HEK293 (cell line): ENCODE measurements at regions not wholly inside any gene's neighbourhood (a gene's known extent, or its start where the extent isn't known, plus 50 kb on each side); places are given as distances from the start of the nearest gene placed in this dataset.

ENCODE experiments used
- CTCF ChIA-PET: fragments of 350-600 bp; formaldehyde crosslinking; extraction: SDS; loops from one replicate; lab custom pipeline; 2021; ENCODE audit warnings: antibody characterized with exemption; lab: Yijun Ruan, JAX
- POLR2A ChIA-PET: fragments of 300-600 bp; formaldehyde crosslinking; extraction: SDS; loops from one replicate; lab custom pipeline; 2020; ENCODE audit warnings: antibody characterized with exemption, inconsistent platforms; lab: Yijun Ruan, JAX
- H3K27ac ChIP-seq: fragments of 200-500 bp; sonication (Bioruptor generic); 2 replicates; pipeline ENCODE4 v1.5.1; 2014; ENCODE audit warnings: low read depth, low read length, control low read depth, inconsistent platforms; ENCODE audit errors: extremely low read depth
- H3K36me3 ChIP-seq, 2 experiments: fragments of 200-500 bp in 1 of 2; sonication (Bioruptor generic) in 1 of 2; 1 replicate in 1 of 2; 2 replicates in 1 of 2; pipeline ENCODE4 v1.5.1; 2014 to 2017; ENCODE audit warnings: inconsistent platforms in 2 of 2, low read length in 2 of 2; ENCODE audit not compliant: control insufficient read depth in 2 of 2, insufficient read depth in 1 of 2
- H3K4me1 ChIP-seq: fragments of 200-500 bp; sonication (Bioruptor generic); 2 replicates; pipeline ENCODE4 v1.5.1; 2014; ENCODE audit warnings: mild to moderate bottlenecking, low read length, inconsistent platforms; ENCODE audit not compliant: control insufficient read depth, insufficient read depth
- H3K4me3 ChIP-seq: 2 replicates; pipeline ENCODE4 v1.5.1; 2011; ENCODE audit warnings: low read depth, mild to moderate bottlenecking, control low read depth, low read length, moderate library complexity
- H3K9me3 ChIP-seq: fragments of 200-500 bp; sonication (Bioruptor generic); 2 replicates; pipeline ENCODE4 v1.5.1; 2014; ENCODE audit warnings: low read depth, low read length, inconsistent platforms; ENCODE audit not compliant: control insufficient read depth, insufficient read depth
- BCL11B ChIP-seq: fragments of 450-650 bp; formaldehyde crosslinking; IDR thresholded peaks from 2 replicates; pipeline ENCODE4 v1.5.1; 2016; ENCODE audit warnings: low read depth, missing biosample characterization, missing genetic modification characterization
- RBAK ChIP-seq: fragments of 450-650 bp; formaldehyde crosslinking; IDR thresholded peaks from 2 replicates; pipeline ENCODE4 v1.5.1; 2016; ENCODE audit warnings: missing biosample characterization, missing genetic modification characterization
- TCF7L2 ChIP-seq: IDR thresholded peaks from 2 replicates; pipeline ENCODE4 v1.6.1; 2011; ENCODE audit warnings: low read depth, mild to moderate bottlenecking, inconsistent platforms, low read length, moderate library complexity, borderline replicate concordance
- TRIM28 ChIP-seq: IDR thresholded peaks from 2 replicates; pipeline ENCODE4 v1.6.1; 2011; ENCODE audit warnings: low read length, control low read depth, borderline replicate concordance
- WT1 ChIP-seq: fragments of 450-650 bp; formaldehyde crosslinking; IDR thresholded peaks from 2 replicates; pipeline ENCODE4 v1.5.1; 2016; ENCODE audit warnings: missing biosample characterization, missing genetic modification characterization
- ZBTB21 ChIP-seq: fragments of 450-650 bp; formaldehyde crosslinking; IDR thresholded peaks from 2 replicates; pipeline ENCODE4 v1.5.1; 2017; ENCODE audit warnings: missing biosample characterization, missing genetic modification characterization
- ZBTB44 ChIP-seq: fragments of 450-650 bp; IDR thresholded peaks from 2 replicates; pipeline ENCODE4 v1.5.1; 2018; ENCODE audit warnings: missing biosample characterization, mild to moderate bottlenecking, missing genetic modification characterization
- ZBTB6 ChIP-seq: fragments of 450-650 bp; formaldehyde crosslinking; IDR thresholded peaks from 2 replicates; pipeline ENCODE4 v1.5.1; 2017; ENCODE audit warnings: missing biosample characterization, missing genetic modification characterization
- ZFHX2 ChIP-seq: fragments of 450-650 bp; formaldehyde crosslinking; conservative IDR thresholded peaks from 2 replicates; pipeline ENCODE4 v1.5.1; 2016; ENCODE audit warnings: missing biosample characterization, missing genetic modification characterization
- ZFP69B ChIP-seq: fragments of 450-650 bp; formaldehyde crosslinking; IDR thresholded peaks from 2 replicates; pipeline ENCODE4 v1.5.1; 2016; ENCODE audit warnings: missing biosample characterization, missing genetic modification characterization
- ZNF10 ChIP-seq: fragments of 450-650 bp; formaldehyde crosslinking; IDR thresholded peaks from 2 replicates; pipeline ENCODE4 v1.5.1; 2017; ENCODE audit warnings: missing biosample characterization, missing genetic modification characterization
- ZNF114 ChIP-seq: fragments of 450-650 bp; formaldehyde crosslinking; IDR thresholded peaks from 2 replicates; pipeline ENCODE4 v1.5.0; 2017; ENCODE audit warnings: missing biosample characterization, missing genetic modification characterization
- ZNF155 ChIP-seq: fragments of 450-650 bp; formaldehyde crosslinking; IDR thresholded peaks from 2 replicates; pipeline ENCODE4 v1.5.1; 2016; ENCODE audit warnings: missing biosample characterization, missing genetic modification characterization
- ZNF324 ChIP-seq: fragments of 450-650 bp; formaldehyde crosslinking; IDR thresholded peaks from 2 replicates; pipeline ENCODE4 v1.5.1; 2016; ENCODE audit warnings: missing biosample characterization, missing genetic modification characterization
- ZNF398 ChIP-seq: fragments of 450-650 bp; formaldehyde crosslinking; IDR thresholded peaks from 2 replicates; pipeline ENCODE4 v1.5.1; 2017; ENCODE audit warnings: missing biosample characterization, missing genetic modification characterization
- ZNF423 ChIP-seq: fragments of 450-650 bp; formaldehyde crosslinking; IDR thresholded peaks from 2 replicates; pipeline ENCODE4 v1.5.1; 2016; ENCODE audit warnings: missing biosample characterization, missing genetic modification characterization
- ZNF560 ChIP-seq: fragments of 450-650 bp; formaldehyde crosslinking; IDR thresholded peaks from 2 replicates; pipeline ENCODE4 v1.5.1; 2017; ENCODE audit warnings: missing biosample characterization, missing genetic modification characterization, borderline replicate concordance
- ZNF747 ChIP-seq: fragments of 450-650 bp; formaldehyde crosslinking; IDR thresholded peaks from 2 replicates; pipeline ENCODE4 v1.5.1; 2016; ENCODE audit warnings: missing biosample characterization, missing genetic modification characterization
- ZNF785 ChIP-seq: fragments of 450-650 bp; formaldehyde crosslinking; IDR thresholded peaks from 2 replicates; pipeline ENCODE4 v1.5.1; 2016; ENCODE audit warnings: missing biosample characterization, missing genetic modification characterization
- ZNF791 ChIP-seq: fragments of 450-650 bp; formaldehyde crosslinking; IDR thresholded peaks from 2 replicates; pipeline ENCODE4 v1.5.1; 2016; ENCODE audit warnings: missing biosample characterization, missing genetic modification characterization
- TF ChIP-seq, protein P1 (sequence below): fragments of 450-650 bp; formaldehyde crosslinking; IDR thresholded peaks from 2 replicates; pipeline ENCODE4 v1.5.1; 2016; ENCODE audit warnings: missing biosample characterization, missing genetic modification characterization
- TF ChIP-seq, protein P2 (sequence below): fragments of 450-650 bp; formaldehyde crosslinking; IDR thresholded peaks from 2 replicates; pipeline ENCODE4 v1.5.1; 2016; ENCODE audit warnings: missing biosample characterization, missing genetic modification characterization, borderline replicate concordance

GRCh38 chr15:69613988-69614387, 161.4 kb downstream of the RPLP1 start:
- POLR2A ChIA-PET: no interaction called here
- no peaks in the 10 kb centered on the region for H3K36me3 ChIP-seq
- no peak for TF ChIP-seq ZNF560 (tag by site-specific recombination)
- TF ChIP-seq ZBTB44 (tag by site-specific recombination): no peak
- no peak for TF ChIP-seq ZFHX2 (tag by site-specific recombination)
- no peak for TF ChIP-seq ZNF423 (tag by site-specific recombination)
- TF ChIP-seq ZNF785 (tag by site-specific recombination): no peak
- TF ChIP-seq TCF7L2: no peak
- TF ChIP-seq TRIM28: no peak
- TF ChIP-seq ZFP69B (tag by site-specific recombination): no peak
- TF ChIP-seq ZBTB21: no peak
- TF ChIP-seq ZNF791: no peak
- TF ChIP-seq, protein P1, sequence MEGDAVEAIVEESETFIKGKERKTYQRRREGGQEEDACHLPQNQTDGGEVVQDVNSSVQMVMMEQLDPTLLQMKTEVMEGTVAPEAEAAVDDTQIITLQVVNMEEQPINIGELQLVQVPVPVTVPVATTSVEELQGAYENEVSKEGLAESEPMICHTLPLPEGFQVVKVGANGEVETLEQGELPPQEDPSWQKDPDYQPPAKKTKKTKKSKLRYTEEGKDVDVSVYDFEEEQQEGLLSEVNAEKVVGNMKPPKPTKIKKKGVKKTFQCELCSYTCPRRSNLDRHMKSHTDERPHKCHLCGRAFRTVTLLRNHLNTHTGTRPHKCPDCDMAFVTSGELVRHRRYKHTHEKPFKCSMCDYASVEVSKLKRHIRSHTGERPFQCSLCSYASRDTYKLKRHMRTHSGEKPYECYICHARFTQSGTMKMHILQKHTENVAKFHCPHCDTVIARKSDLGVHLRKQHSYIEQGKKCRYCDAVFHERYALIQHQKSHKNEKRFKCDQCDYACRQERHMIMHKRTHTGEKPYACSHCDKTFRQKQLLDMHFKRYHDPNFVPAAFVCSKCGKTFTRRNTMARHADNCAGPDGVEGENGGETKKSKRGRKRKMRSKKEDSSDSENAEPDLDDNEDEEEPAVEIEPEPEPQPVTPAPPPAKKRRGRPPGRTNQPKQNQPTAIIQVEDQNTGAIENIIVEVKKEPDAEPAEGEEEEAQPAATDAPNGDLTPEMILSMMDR: no peak
- TF ChIP-seq ZNF398 (tag by site-specific recombination): no peak
- TF ChIP-seq, all 188 proteins: peak for 0
- Histone ChIP-seq H3K4me3 (no peak overlapping the region), H3K4me1 (no peaks in the 10 kb centered on the region), H3K9me3 (no peaks in the 10 kb centered on the region), H3K27ac (no peak overlapping the region)
- CTCF ChIA-PET: no interaction called here

- TF ChIP-seq WT1 (tag by site-specific recombination) (no peak), RBAK (tag by site-specific recombination) (no peak)
- ChIA-PET CTCF (interaction anchor here (0.6 to 0.7 kb wide), 3 partner anchors 56 to 897 kb away, joined by 3 to 4 read pairs (median 3); no protein-coding TSS in a partner anchor), POLR2A (no interaction called here)
- no peaks in the 10 kb centered on the region for H3K36me3 ChIP-seq
- no peak overlapping the region for H3K27ac ChIP-seq
- no peaks in the 10 kb centered on the region for H3K9me3 ChIP-seq
- H3K4me1 ChIP-seq: no peaks in the 10 kb centered on the region
- H3K4me3 ChIP-seq: no peak overlapping the region
Observed at GRCh38 chr15:69615736-69616135, 163.1 kb downstream of the RPLP1 start.

GRCh38 chr15:69616558-69616957, 163.9 kb downstream of the RPLP1 start:
- H3K4me3 ChIP-seq: no peak overlapping the region
- H3K9me3 ChIP-seq: no peaks in the 10 kb centered on the region
- CTCF ChIA-PET: no interaction called here
- H3K27ac ChIP-seq: no peak overlapping the region
- H3K36me3 ChIP-seq: no peaks in the 10 kb centered on the region
- POLR2A ChIA-PET: no interaction called here
- no peaks in the 10 kb centered on the region for H3K4me1 ChIP-seq
- TF ChIP-seq ZNF155 (tag by site-specific recombination): no peak
- no peak for TF ChIP-seq ZNF10
- TF ChIP-seq BCL11B: no peak
- TF ChIP-seq ZBTB6: no peak
- no peak for TF ChIP-seq ZNF114 (tag by site-specific recombination)
- TF ChIP-seq, protein P2, sequence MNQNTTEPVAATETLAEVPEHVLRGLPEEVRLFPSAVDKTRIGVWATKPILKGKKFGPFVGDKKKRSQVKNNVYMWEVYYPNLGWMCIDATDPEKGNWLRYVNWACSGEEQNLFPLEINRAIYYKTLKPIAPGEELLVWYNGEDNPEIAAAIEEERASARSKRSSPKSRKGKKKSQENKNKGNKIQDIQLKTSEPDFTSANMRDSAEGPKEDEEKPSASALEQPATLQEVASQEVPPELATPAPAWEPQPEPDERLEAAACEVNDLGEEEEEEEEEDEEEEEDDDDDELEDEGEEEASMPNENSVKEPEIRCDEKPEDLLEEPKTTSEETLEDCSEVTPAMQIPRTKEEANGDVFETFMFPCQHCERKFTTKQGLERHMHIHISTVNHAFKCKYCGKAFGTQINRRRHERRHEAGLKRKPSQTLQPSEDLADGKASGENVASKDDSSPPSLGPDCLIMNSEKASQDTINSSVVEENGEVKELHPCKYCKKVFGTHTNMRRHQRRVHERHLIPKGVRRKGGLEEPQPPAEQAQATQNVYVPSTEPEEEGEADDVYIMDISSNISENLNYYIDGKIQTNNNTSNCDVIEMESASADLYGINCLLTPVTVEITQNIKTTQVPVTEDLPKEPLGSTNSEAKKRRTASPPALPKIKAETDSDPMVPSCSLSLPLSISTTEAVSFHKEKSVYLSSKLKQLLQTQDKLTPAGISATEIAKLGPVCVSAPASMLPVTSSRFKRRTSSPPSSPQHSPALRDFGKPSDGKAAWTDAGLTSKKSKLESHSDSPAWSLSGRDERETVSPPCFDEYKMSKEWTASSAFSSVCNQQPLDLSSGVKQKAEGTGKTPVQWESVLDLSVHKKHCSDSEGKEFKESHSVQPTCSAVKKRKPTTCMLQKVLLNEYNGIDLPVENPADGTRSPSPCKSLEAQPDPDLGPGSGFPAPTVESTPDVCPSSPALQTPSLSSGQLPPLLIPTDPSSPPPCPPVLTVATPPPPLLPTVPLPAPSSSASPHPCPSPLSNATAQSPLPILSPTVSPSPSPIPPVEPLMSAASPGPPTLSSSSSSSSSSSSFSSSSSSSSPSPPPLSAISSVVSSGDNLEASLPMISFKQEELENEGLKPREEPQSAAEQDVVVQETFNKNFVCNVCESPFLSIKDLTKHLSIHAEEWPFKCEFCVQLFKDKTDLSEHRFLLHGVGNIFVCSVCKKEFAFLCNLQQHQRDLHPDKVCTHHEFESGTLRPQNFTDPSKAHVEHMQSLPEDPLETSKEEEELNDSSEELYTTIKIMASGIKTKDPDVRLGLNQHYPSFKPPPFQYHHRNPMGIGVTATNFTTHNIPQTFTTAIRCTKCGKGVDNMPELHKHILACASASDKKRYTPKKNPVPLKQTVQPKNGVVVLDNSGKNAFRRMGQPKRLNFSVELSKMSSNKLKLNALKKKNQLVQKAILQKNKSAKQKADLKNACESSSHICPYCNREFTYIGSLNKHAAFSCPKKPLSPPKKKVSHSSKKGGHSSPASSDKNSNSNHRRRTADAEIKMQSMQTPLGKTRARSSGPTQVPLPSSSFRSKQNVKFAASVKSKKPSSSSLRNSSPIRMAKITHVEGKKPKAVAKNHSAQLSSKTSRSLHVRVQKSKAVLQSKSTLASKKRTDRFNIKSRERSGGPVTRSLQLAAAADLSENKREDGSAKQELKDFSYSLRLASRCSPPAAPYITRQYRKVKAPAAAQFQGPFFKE: no peak
- no peak for TF ChIP-seq ZNF747 (tag by site-specific recombination)
- no peak for TF ChIP-seq ZNF324 (tag by site-specific recombination)
